Activated naive CD8-positive, alpha-beta T cell treated with anti-CD3 and anti-CD28 coated beads, Interleukin-2, amount 50 U/mL, for 24 hours (primary cell): ENCODE measurements at regions not wholly inside any gene's neighbourhood (a gene's known extent, or its start where the extent isn't known, plus 50 kb on each side); places are given as distances from the start of the nearest gene placed in this dataset.

Source experiments
- ATAC-seq: fragments of 150-1000 bp; cut with Tn5 transposase; one replicate; pipeline ENCODE4 v1.10.0; 2021
- DNase-seq: peaks from one replicate; pipeline ENCODE4 v3.0.0; 2021
- H3K27ac Mint-ChIP-seq: one replicate; pipeline ENCODE4 v1.8.0; 2021; ENCODE audit warnings: mild to moderate bottlenecking, mixed read lengths
- H3K27me3 Mint-ChIP-seq: one replicate; pipeline ENCODE4 v1.8.0; 2021; ENCODE audit warnings: mixed read lengths
- H3K36me3 Mint-ChIP-seq: one replicate; pipeline ENCODE4 v1.8.0; 2021; ENCODE audit warnings: low read depth, mixed read lengths
- H3K4me1 Mint-ChIP-seq: one replicate; pipeline ENCODE4 v1.8.0; 2021; ENCODE audit warnings: mixed read lengths
- H3K4me3 Mint-ChIP-seq: one replicate; pipeline ENCODE4 v1.8.0; 2021; ENCODE audit warnings: mild to moderate bottlenecking, moderate library complexity, mixed read lengths
- H3K9me3 Mint-ChIP-seq: one replicate; pipeline ENCODE4 v1.8.0; 2021; ENCODE audit warnings: mixed read lengths

GRCh38 chr2:13884291-13884976 is 748.1 kb upstream of the LRATD1 start:
- no peaks in the 10 kb centered on the region for H3K4me1 Mint-ChIP-seq
- no peak overlapping the region for H3K4me3 Mint-ChIP-seq
- H3K36me3 Mint-ChIP-seq = no peaks in the 10 kb centered on the region
- no peaks in the 10 kb centered on the region for H3K27me3 Mint-ChIP-seq
- H3K9me3 Mint-ChIP-seq = peaks cover 4% of the 10 kb centered on the region
- no peak overlapping the region for H3K27ac Mint-ChIP-seq
- ATAC-seq (no peak), DNase-seq (no peak)

GRCh38 chr2:13901526-13901925 is 731.0 kb upstream of the LRATD1 start:
- ATAC-seq = no peak
- H3K9me3 Mint-ChIP-seq = peaks cover 4% of the 10 kb centered on the region

GRCh38 chr2:13905831-13906230 is 726.7 kb upstream of the LRATD1 start:
- no peaks in the 10 kb centered on the region for H3K27me3 Mint-ChIP-seq
- H3K36me3 Mint-ChIP-seq = no peaks in the 10 kb centered on the region
- peaks cover 8% of the 10 kb centered on the region for H3K9me3 Mint-ChIP-seq
- ATAC-seq (no peak), DNase-seq (no peak)
- no peak overlapping the region for H3K27ac Mint-ChIP-seq
- H3K4me3 Mint-ChIP-seq = no peak overlapping the region
- no peaks in the 10 kb centered on the region for H3K4me1 Mint-ChIP-seq

More at GRCh38 chr2:13901526-13901925, 731.0 kb upstream of the LRATD1 start:
- Mint-ChIP-seq H3K4me1 (no peaks in the 10 kb centered on the region), H3K36me3 (no peaks in the 10 kb centered on the region), H3K27ac (no peak overlapping the region), H3K4me3 (no peak overlapping the region), H3K27me3 (no peaks in the 10 kb centered on the region)
- no peak for DNase-seq

GRCh38 chr2:13916066-13916465 is 716.5 kb upstream of the LRATD1 start:
- Mint-ChIP-seq H3K4me3 (no peak overlapping the region), H3K4me1 (no peaks in the 10 kb centered on the region), H3K9me3 (peaks cover 13% of the 10 kb centered on the region), H3K36me3 (no peaks in the 10 kb centered on the region), H3K27ac (no peak overlapping the region), H3K27me3 (no peaks in the 10 kb centered on the region)
- ATAC-seq (no peak), DNase-seq (no peak)

GRCh38 chr2:13917958-13918357 is 714.6 kb upstream of the LRATD1 start:
- Mint-ChIP-seq H3K4me1 (no peaks in the 10 kb centered on the region), H3K36me3 (no peaks in the 10 kb centered on the region), H3K9me3 (peaks cover 12% of the 10 kb centered on the region), H3K27me3 (no peaks in the 10 kb centered on the region), H3K4me3 (no peak overlapping the region), H3K27ac (no peak overlapping the region)
- ATAC-seq = no peak
- DNase-seq = no peak

- Mint-ChIP-seq H3K4me3 (no peak overlapping the region), H3K27ac (no peak overlapping the region), H3K27me3 (no peaks in the 10 kb centered on the region), H3K4me1 (no peaks in the 10 kb centered on the region), H3K36me3 (no peaks in the 10 kb centered on the region), H3K9me3 (peaks cover 18% of the 10 kb centered on the region)
- DNase-seq (no peak), ATAC-seq (no peak)
These were observed 712.5 kb upstream of the LRATD1 start for GRCh38 chr2:13919981-13920382.

GRCh38 chr2:13921245-13921644 is 711.3 kb upstream of the LRATD1 start:
- no peak overlapping the region for H3K27ac Mint-ChIP-seq
- no peaks in the 10 kb centered on the region for H3K4me1 Mint-ChIP-seq
- peaks cover 18% of the 10 kb centered on the region for H3K9me3 Mint-ChIP-seq
- DNase-seq (no peak), ATAC-seq (no peak)
- no peaks in the 10 kb centered on the region for H3K27me3 Mint-ChIP-seq
- H3K36me3 Mint-ChIP-seq = no peaks in the 10 kb centered on the region
- H3K4me3 Mint-ChIP-seq = no peak overlapping the region

GRCh38 chr2:13923823-13924222 is 708.7 kb upstream of the LRATD1 start:
- Mint-ChIP-seq H3K36me3 (no peaks in the 10 kb centered on the region), H3K4me1 (no peaks in the 10 kb centered on the region), H3K27ac (no peak overlapping the region), H3K27me3 (no peaks in the 10 kb centered on the region), H3K9me3 (peaks cover 16% of the 10 kb centered on the region), H3K4me3 (no peak overlapping the region)
- ATAC-seq = no peak
- no peak for DNase-seq

- Mint-ChIP-seq H3K4me3 (no peak overlapping the region), H3K36me3 (no peaks in the 10 kb centered on the region), H3K9me3 (peaks cover 8% of the 10 kb centered on the region), H3K4me1 (no peaks in the 10 kb centered on the region), H3K27ac (no peak overlapping the region), H3K27me3 (no peaks in the 10 kb centered on the region)
- DNase-seq (no peak), ATAC-seq (no peak)
These were observed 690.4 kb upstream of the LRATD1 start for GRCh38 chr2:13942111-13942510.

GRCh38 chr2:13950761-13951160 is 681.8 kb upstream of the LRATD1 start:
- no peak for ATAC-seq
- H3K4me3 Mint-ChIP-seq = no peak overlapping the region
- H3K4me1 Mint-ChIP-seq = no peaks in the 10 kb centered on the region
- H3K27me3 Mint-ChIP-seq = no peaks in the 10 kb centered on the region
- peaks cover 11% of the 10 kb centered on the region for H3K9me3 Mint-ChIP-seq
- DNase-seq = no peak
- H3K27ac Mint-ChIP-seq = no peak overlapping the region
- no peaks in the 10 kb centered on the region for H3K36me3 Mint-ChIP-seq

- Mint-ChIP-seq H3K36me3 (no peaks in the 10 kb centered on the region), H3K4me1 (no peaks in the 10 kb centered on the region), H3K27ac (no peak overlapping the region), H3K9me3 (peaks cover 2% of the 10 kb centered on the region), H3K4me3 (no peak overlapping the region), H3K27me3 (no peaks in the 10 kb centered on the region)
- DNase-seq (no peak), ATAC-seq (no peak)
These were observed 663.7 kb upstream of the LRATD1 start for GRCh38 chr2:13968811-13969210.

GRCh38 chr2:13986119-13986720 is 646.3 kb upstream of the LRATD1 start:
- Mint-ChIP-seq H3K27ac (no peak overlapping the region), H3K27me3 (no peaks in the 10 kb centered on the region), H3K36me3 (no peaks in the 10 kb centered on the region), H3K4me3 (no peak overlapping the region), H3K9me3 (peaks cover 16% of the 10 kb centered on the region), H3K4me1 (no peaks in the 10 kb centered on the region)
- DNase-seq (no peak), ATAC-seq (no peak)

GRCh38 chr2:13996527-13996926 is 636.0 kb upstream of the LRATD1 start:
- Mint-ChIP-seq H3K36me3 (no peaks in the 10 kb centered on the region), H3K4me3 (no peak overlapping the region), H3K27me3 (no peaks in the 10 kb centered on the region), H3K9me3 (peaks cover 28% of the 10 kb centered on the region), H3K4me1 (no peaks in the 10 kb centered on the region), H3K27ac (no peak overlapping the region)
- DNase-seq = no peak
- no peak for ATAC-seq

GRCh38 chr2:14011190-14011589 is 621.3 kb upstream of the LRATD1 start:
- DNase-seq (no peak), ATAC-seq (no peak)
- no peaks in the 10 kb centered on the region for H3K27me3 Mint-ChIP-seq
- H3K27ac Mint-ChIP-seq = no peak overlapping the region
- H3K36me3 Mint-ChIP-seq = no peaks in the 10 kb centered on the region
- no peak overlapping the region for H3K4me3 Mint-ChIP-seq
- H3K4me1 Mint-ChIP-seq = no peaks in the 10 kb centered on the region
- H3K9me3 Mint-ChIP-seq = peaks cover 22% of the 10 kb centered on the region

GRCh38 chr2:14015113-14015630 is 617.3 kb upstream of the LRATD1 start:
- Mint-ChIP-seq H3K27me3 (no peaks in the 10 kb centered on the region), H3K36me3 (no peaks in the 10 kb centered on the region), H3K4me3 (no peak overlapping the region), H3K27ac (no peak overlapping the region), H3K9me3 (peaks cover 15% of the 10 kb centered on the region), H3K4me1 (no peaks in the 10 kb centered on the region)
- no peak for DNase-seq
- ATAC-seq = no peak
